ENCODE measurements at regions not wholly inside any gene's neighbourhood (a gene's known extent, or its start where the extent isn't known, plus 50 kb on each side); places are given as distances from the start of the nearest gene placed in this dataset.
"Not testable (repeated sequence)": the region's sequence is repeated elsewhere in the genome, so short reads cannot be mapped to it uniquely, and the experiment has no call there.

DNA sequence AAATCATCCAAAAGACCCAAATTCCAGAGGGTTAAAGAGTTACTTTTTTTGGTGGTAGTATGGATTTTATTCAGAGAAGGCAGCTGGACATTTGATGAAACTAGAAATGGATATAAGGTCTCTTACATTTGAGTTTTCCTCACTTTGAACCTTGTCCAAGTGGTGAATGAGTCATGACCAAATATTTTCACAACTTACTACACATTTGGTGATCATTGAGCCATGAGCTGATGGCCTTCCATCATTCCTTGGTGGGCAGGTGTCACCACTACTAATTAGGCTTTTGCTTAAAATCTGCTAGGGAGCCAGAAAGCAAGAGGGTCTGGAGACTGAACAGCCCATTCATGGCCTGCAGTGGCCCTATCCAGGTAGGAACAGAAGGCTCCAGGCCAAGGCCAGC lies 620.2 kb upstream of the INTU start:
- Histone ChIP-seq H3K27ac (ENCODE audit: low read depth, low read length) (no peak overlapping the region), H2AFZ (ENCODE audit: low read depth, low read length) (no peak overlapping the region), H3K9ac (ENCODE audit: low read length) (no peak overlapping the region), H3K4me3 (ENCODE audit: insufficient read depth, low read depth, low read length) (no peak overlapping the region), H3K9me3 (ENCODE audit: insufficient read depth, low read depth, low read length) (no peaks in the 10 kb centered on the region), H3K79me2 (ENCODE audit: insufficient read depth, low read length) (no peaks in the 10 kb centered on the region), H3K27me3 (ENCODE audit: insufficient read depth, low read length) (peaks cover 3% of the 10 kb centered on the region), H3K4me2 (ENCODE audit: low read length) (no peak overlapping the region), H3K4me1 (ENCODE audit: insufficient read depth, low read length) (peaks cover 2% of the 10 kb centered on the region), H4K20me1 (ENCODE audit: insufficient read depth, low read length) (no peaks in the 10 kb centered on the region), H3K36me3 (ENCODE audit: insufficient read depth, low read length) (no peaks in the 10 kb centered on the region)
- Mint-ChIP-seq H3K36me3 (ENCODE audit: low read depth, unreplicated experiment) (no peaks in the 10 kb centered on the region), H3K4me3 (ENCODE audit: unreplicated experiment) (no peak overlapping the region), H3K27ac (ENCODE audit: unreplicated experiment) (no peak overlapping the region), H3K27me3 (ENCODE audit: low read depth, unreplicated experiment) (no peaks in the 10 kb centered on the region), H3K9me3 (ENCODE audit: unreplicated experiment) (peaks cover 2% of the 10 kb centered on the region), H3K4me1 (ENCODE audit: low read depth, unreplicated experiment) (no peaks in the 10 kb centered on the region)
- TF ChIP-seq EZH2 (IDR thresholded peaks at IDR 0.05; ENCODE audit: insufficient read depth, low read length) = no peak
- TF ChIP-seq, protein P1, sequence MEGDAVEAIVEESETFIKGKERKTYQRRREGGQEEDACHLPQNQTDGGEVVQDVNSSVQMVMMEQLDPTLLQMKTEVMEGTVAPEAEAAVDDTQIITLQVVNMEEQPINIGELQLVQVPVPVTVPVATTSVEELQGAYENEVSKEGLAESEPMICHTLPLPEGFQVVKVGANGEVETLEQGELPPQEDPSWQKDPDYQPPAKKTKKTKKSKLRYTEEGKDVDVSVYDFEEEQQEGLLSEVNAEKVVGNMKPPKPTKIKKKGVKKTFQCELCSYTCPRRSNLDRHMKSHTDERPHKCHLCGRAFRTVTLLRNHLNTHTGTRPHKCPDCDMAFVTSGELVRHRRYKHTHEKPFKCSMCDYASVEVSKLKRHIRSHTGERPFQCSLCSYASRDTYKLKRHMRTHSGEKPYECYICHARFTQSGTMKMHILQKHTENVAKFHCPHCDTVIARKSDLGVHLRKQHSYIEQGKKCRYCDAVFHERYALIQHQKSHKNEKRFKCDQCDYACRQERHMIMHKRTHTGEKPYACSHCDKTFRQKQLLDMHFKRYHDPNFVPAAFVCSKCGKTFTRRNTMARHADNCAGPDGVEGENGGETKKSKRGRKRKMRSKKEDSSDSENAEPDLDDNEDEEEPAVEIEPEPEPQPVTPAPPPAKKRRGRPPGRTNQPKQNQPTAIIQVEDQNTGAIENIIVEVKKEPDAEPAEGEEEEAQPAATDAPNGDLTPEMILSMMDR (IDR thresholded peaks at IDR 0.05; ENCODE audit: insufficient read depth, low read depth, low read length) = no peak
- DNase-seq (ENCODE audit: low read depth) = peak; percentile 85
- peak; percentile 26 for FAIRE-seq

DNA sequence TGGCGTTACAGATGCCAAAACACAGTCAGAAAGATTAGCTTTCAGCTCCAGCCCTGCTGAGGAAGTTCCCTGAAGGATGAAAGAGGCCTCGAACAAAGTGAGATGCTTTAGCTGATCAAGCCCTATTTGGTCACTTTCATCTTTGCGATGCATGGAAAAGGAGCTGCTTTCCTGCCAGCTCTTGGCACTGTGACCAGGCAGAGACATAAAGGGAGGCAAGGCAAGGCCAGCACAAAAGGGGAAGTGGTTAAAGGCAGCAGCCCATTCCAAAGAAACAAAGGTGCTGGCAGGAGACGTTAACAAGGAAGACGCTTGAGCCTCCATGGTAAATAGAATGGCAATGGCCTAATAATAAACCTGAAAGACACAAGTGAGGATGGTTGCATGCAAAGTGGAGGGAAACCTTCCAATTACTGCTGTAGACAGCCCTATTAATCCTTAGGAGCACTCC lies 617.1 kb upstream of the INTU start:
- no peaks in the 10 kb centered on the region for H3K36me3 ChIP-seq (ENCODE audit: insufficient read depth, low read length)
- Mint-ChIP-seq H3K4me3 (ENCODE audit: unreplicated experiment) (no peak overlapping the region), H3K9me3 (ENCODE audit: unreplicated experiment) (no peaks in the 10 kb centered on the region), H3K27me3 (ENCODE audit: low read depth, unreplicated experiment) (no peaks in the 10 kb centered on the region), H3K27ac (ENCODE audit: unreplicated experiment) (no peak overlapping the region), H3K36me3 (ENCODE audit: low read depth, unreplicated experiment) (no peaks in the 10 kb centered on the region), H3K4me1 (ENCODE audit: low read depth, unreplicated experiment) (no peaks in the 10 kb centered on the region)
- H3K4me1 ChIP-seq (ENCODE audit: insufficient read depth, low read length) = peaks cover 2% of the 10 kb centered on the region
- DNase-seq (ENCODE audit: low read depth) = peak; percentile 16
- H4K20me1 ChIP-seq (ENCODE audit: insufficient read depth, low read length) = no peaks in the 10 kb centered on the region
- FAIRE-seq = no peak
- no peaks in the 10 kb centered on the region for H3K9me3 ChIP-seq (ENCODE audit: insufficient read depth, low read depth, low read length)
- H3K9ac ChIP-seq (ENCODE audit: low read length) = no peak overlapping the region
- H3K27me3 ChIP-seq (ENCODE audit: insufficient read depth, low read length) = peaks cover 3% of the 10 kb centered on the region
- TF ChIP-seq EZH2 (IDR thresholded peaks at IDR 0.05; ENCODE audit: insufficient read depth, low read length) = no peak
- TF ChIP-seq, protein P1 (IDR thresholded peaks at IDR 0.05; ENCODE audit: insufficient read depth, low read depth, low read length) = no peak
- no peaks in the 10 kb centered on the region for H3K79me2 ChIP-seq (ENCODE audit: insufficient read depth, low read length)
- H2AFZ ChIP-seq (ENCODE audit: low read depth, low read length) = peak overlapping the region; percentile 68
- peak overlapping the region; percentile 62 for H3K4me2 ChIP-seq (ENCODE audit: low read length)
- H3K4me3 ChIP-seq (ENCODE audit: insufficient read depth, low read depth, low read length) = no peak overlapping the region
- H3K27ac ChIP-seq (ENCODE audit: low read depth, low read length) = no peak overlapping the region

DNA sequence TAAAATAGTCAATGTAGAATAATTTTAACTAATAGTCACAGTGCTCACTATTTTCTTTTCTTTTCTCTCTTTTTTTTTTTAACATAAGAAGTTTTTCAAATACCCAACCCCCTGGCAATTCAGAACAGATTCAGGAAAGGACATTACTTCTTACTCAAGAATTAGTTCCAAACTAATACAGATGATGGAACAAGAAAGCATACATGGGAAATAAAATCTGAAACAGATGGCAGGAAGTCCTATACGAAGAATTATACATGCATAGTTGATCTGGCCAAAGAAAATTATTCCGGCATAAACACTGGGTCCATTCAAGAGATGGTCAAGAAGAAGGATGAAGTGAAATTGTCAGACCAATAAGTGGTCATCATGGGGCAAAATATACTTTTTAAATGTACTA lies 614.4 kb upstream of the INTU start:
- Histone ChIP-seq H3K79me2 (ENCODE audit: insufficient read depth, low read length) (no peaks in the 10 kb centered on the region), H3K4me2 (ENCODE audit: low read length) (no peak overlapping the region), H4K20me1 (ENCODE audit: insufficient read depth, low read length) (no peaks in the 10 kb centered on the region), H3K4me1 (ENCODE audit: insufficient read depth, low read length) (peaks cover 2% of the 10 kb centered on the region), H3K9me3 (ENCODE audit: insufficient read depth, low read depth, low read length) (no peaks in the 10 kb centered on the region), H2AFZ (ENCODE audit: low read depth, low read length) (no peak overlapping the region), H3K4me3 (ENCODE audit: insufficient read depth, low read depth, low read length) (no peak overlapping the region), H3K36me3 (ENCODE audit: insufficient read depth, low read length) (no peaks in the 10 kb centered on the region), H3K27ac (ENCODE audit: low read depth, low read length) (no peak overlapping the region), H3K27me3 (ENCODE audit: insufficient read depth, low read length) (peaks cover 3% of the 10 kb centered on the region), H3K9ac (ENCODE audit: low read length) (no peak overlapping the region)
- Mint-ChIP-seq H3K4me3 (ENCODE audit: unreplicated experiment) (no peak overlapping the region), H3K27ac (ENCODE audit: unreplicated experiment) (no peak overlapping the region), H3K36me3 (ENCODE audit: low read depth, unreplicated experiment) (no peaks in the 10 kb centered on the region), H3K4me1 (ENCODE audit: low read depth, unreplicated experiment) (no peaks in the 10 kb centered on the region), H3K27me3 (ENCODE audit: low read depth, unreplicated experiment) (no peaks in the 10 kb centered on the region), H3K9me3 (ENCODE audit: unreplicated experiment) (no peaks in the 10 kb centered on the region)
- TF ChIP-seq EZH2 (IDR thresholded peaks at IDR 0.05; ENCODE audit: insufficient read depth, low read length) = no peak
- TF ChIP-seq, protein P1 (IDR thresholded peaks at IDR 0.05; ENCODE audit: insufficient read depth, low read depth, low read length) = no peak
- FAIRE-seq (no peak), DNase-seq (ENCODE audit: low read depth) (no peak)

DNA sequence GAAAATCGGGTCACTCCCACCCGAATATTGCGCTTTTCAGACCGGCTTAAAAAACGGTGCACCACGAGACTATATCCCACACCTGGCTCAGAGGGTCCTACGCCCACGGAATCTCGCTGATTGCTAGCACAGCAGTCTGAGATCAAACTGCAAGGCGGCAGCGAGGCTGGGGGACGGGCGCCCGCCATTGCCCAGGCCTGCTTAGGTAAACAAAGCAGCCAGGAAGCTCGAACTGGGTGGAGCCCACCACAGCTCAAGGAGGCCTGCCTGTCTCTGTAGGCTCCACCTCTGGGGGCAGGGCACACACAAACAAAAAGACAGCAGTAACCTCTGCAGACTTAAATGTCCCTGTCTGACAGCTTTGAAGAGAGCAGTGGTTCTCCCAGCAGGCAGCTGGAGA lies 611.9 kb upstream of the INTU start:
- H3K36me3 Mint-ChIP-seq (ENCODE audit: low read depth, unreplicated experiment); H3K9me3 Mint-ChIP-seq (ENCODE audit: unreplicated experiment); FAIRE-seq: not testable (repeated sequence)

More for the DNA sequence above, 611.9 kb upstream of the INTU start:
- H3K79me2 ChIP-seq (ENCODE audit: insufficient read depth, low read length); H2AFZ ChIP-seq (ENCODE audit: low read depth, low read length); H4K20me1 ChIP-seq (ENCODE audit: insufficient read depth, low read length); H3K27me3 ChIP-seq (ENCODE audit: insufficient read depth, low read length); H3K4me2 ChIP-seq (ENCODE audit: low read length); H3K27ac Mint-ChIP-seq (ENCODE audit: unreplicated experiment); H3K4me3 ChIP-seq (ENCODE audit: insufficient read depth, low read depth, low read length); DNase-seq (ENCODE audit: low read depth); H3K36me3 ChIP-seq (ENCODE audit: insufficient read depth, low read length); H3K4me1 Mint-ChIP-seq (ENCODE audit: low read depth, unreplicated experiment); H3K27ac ChIP-seq (ENCODE audit: low read depth, low read length); H3K9ac ChIP-seq (ENCODE audit: low read length); H3K4me1 ChIP-seq (ENCODE audit: insufficient read depth, low read length); H3K27me3 Mint-ChIP-seq (ENCODE audit: low read depth, unreplicated experiment); H3K9me3 ChIP-seq (ENCODE audit: insufficient read depth, low read depth, low read length); H3K4me3 Mint-ChIP-seq (ENCODE audit: unreplicated experiment): not testable (repeated sequence)
